AG09309 (cell line): ENCODE measurements at regions not wholly inside any gene's neighbourhood (a gene's known extent, or its start where the extent isn't known, plus 50 kb on each side); places are given as distances from the start of the nearest gene placed in this dataset.
"Not testable (repeated sequence)": the region's sequence is repeated elsewhere in the genome, so short reads cannot be mapped to it uniquely, and the experiment has no call there.

ENCODE experiments used
- DNase-seq: peaks from one replicate; pipeline ENCODE4 v3.0.0-alpha.2; 2010; ENCODE audit warnings: low read depth
- H3K4me3 ChIP-seq: 2 replicates; pipeline ENCODE4 v1.5.1; 2011; ENCODE audit warnings: mild to moderate bottlenecking, low read depth, low read length, moderate library complexity; ENCODE audit not compliant: control insufficient read depth
- CTCF ChIP-seq: IDR thresholded peaks from 2 replicates; pipeline ENCODE4 v1.5.1; 2011; ENCODE audit warnings: mild to moderate bottlenecking, low read depth, low read length, inconsistent platforms; ENCODE audit not compliant: insufficient read depth, control insufficient read depth; ENCODE audit errors: missing control alignments

- DNase-seq = no peak
- no peak overlapping the region for H3K4me3 ChIP-seq
- no peak for TF ChIP-seq CTCF
Observed at GRCh38 chr6:112912416-112913101, 565.4 kb downstream of the RFPL4B start.

- not testable (repeated sequence) for H3K4me3 ChIP-seq, DNase-seq
Observed at GRCh38 chr6:112919744-112920143, 572.6 kb downstream of the RFPL4B start.

GRCh38 chr6:112920994-112921393 is 573.9 kb downstream of the RFPL4B start:
- no peak for DNase-seq
- TF ChIP-seq CTCF = no peak
- no peak overlapping the region for H3K4me3 ChIP-seq

- no peak for TF ChIP-seq CTCF
- no peak overlapping the region for H3K4me3 ChIP-seq
- no peak for DNase-seq
Observed at GRCh38 chr6:112923940-112924587, 576.9 kb downstream of the RFPL4B start.

- no peak overlapping the region for H3K4me3 ChIP-seq
Observed at GRCh38 chr6:112925702-112926101, 578.6 kb downstream of the RFPL4B start.

GRCh38 chr6:112927641-112928320 is 580.7 kb downstream of the RFPL4B start:
- no peak overlapping the region for H3K4me3 ChIP-seq
- DNase-seq = no peak
- TF ChIP-seq CTCF = no peak

More at GRCh38 chr6:112925702-112926101, 578.6 kb downstream of the RFPL4B start:
- DNase-seq = no peak
- TF ChIP-seq CTCF = no peak

- no peak for DNase-seq
- TF ChIP-seq CTCF = no peak
- H3K4me3 ChIP-seq = no peak overlapping the region
Observed at GRCh38 chr6:112929641-112930040, 582.5 kb downstream of the RFPL4B start.
